ENCODE measurements at regions not wholly inside any gene's neighbourhood (a gene's known extent, or its start where the extent isn't known, plus 50 kb on each side); places are given as distances from the start of the nearest gene placed in this dataset.

DNA sequence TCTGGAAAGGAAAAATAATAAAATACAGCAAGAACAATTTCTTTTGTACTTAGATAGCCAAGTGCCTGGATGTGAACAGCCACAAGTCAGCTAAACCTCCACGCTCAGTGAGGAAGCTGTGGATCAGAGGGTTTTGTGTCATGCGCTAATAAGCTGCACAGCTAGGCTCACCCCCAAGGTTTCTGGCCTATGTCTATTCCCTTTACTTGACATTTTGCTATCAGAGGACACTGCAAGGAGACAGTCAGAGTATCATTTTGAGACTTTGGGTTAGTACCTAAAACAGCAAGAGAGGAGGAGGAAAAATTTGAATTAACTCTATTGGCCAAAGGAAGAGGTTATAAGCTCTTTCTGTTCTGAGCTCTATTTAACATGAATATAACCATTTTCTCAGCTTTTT lies 139.3 kb downstream of the KCNJ2 start:
- TF ChIP-seq, protein P1, sequence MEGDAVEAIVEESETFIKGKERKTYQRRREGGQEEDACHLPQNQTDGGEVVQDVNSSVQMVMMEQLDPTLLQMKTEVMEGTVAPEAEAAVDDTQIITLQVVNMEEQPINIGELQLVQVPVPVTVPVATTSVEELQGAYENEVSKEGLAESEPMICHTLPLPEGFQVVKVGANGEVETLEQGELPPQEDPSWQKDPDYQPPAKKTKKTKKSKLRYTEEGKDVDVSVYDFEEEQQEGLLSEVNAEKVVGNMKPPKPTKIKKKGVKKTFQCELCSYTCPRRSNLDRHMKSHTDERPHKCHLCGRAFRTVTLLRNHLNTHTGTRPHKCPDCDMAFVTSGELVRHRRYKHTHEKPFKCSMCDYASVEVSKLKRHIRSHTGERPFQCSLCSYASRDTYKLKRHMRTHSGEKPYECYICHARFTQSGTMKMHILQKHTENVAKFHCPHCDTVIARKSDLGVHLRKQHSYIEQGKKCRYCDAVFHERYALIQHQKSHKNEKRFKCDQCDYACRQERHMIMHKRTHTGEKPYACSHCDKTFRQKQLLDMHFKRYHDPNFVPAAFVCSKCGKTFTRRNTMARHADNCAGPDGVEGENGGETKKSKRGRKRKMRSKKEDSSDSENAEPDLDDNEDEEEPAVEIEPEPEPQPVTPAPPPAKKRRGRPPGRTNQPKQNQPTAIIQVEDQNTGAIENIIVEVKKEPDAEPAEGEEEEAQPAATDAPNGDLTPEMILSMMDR (IDR thresholded peaks at IDR 0.05; ENCODE audit: insufficient read depth, low read length, poor library complexity, severe bottlenecking): no peak
- no peak for TF ChIP-seq EZH2phosphoT487 (conservative IDR thresholded peaks at IDR 0.05; ENCODE audit: low read length)
